WTC11 (cell line): ENCODE measurements at regions not wholly inside any gene's neighbourhood (a gene's known extent, or its start where the extent isn't known, plus 50 kb on each side); places are given as distances from the start of the nearest gene placed in this dataset.

Source experiments
- ATF3 ChIP-seq: sonication (generic); formaldehyde crosslinking; conservative IDR thresholded peaks from 2 replicates; pipeline ENCODE4 v1.8.1; 2022; ENCODE audit warnings: mild to moderate bottlenecking, missing genetic modification reagents
- CREB1 ChIP-seq: sonication (generic); formaldehyde crosslinking; IDR thresholded peaks from 2 replicates; pipeline ENCODE4 v1.8.0; 2023; ENCODE audit warnings: mild to moderate bottlenecking, missing genetic modification reagents
- CTCF ChIP-seq: fragments of 200-600 bp; IDR thresholded peaks from 2 replicates; pipeline ENCODE4 v1.8.0; 2022; ENCODE audit warnings: antibody characterized with exemption
- E2F1 ChIP-seq: sonication (generic); formaldehyde crosslinking; IDR thresholded peaks from 2 replicates; pipeline ENCODE4 v1.8.0; 2022; ENCODE audit warnings: mild to moderate bottlenecking, missing genetic modification reagents
- ESRRA ChIP-seq: sonication (generic); formaldehyde crosslinking; IDR thresholded peaks from 2 replicates; pipeline ENCODE4 v1.8.1; 2022; ENCODE audit warnings: mild to moderate bottlenecking, missing genetic modification reagents, borderline replicate concordance
- FOXP4 ChIP-seq: sonication (generic); formaldehyde crosslinking; IDR thresholded peaks from 2 replicates; pipeline ENCODE4 v1.8.0; 2022; ENCODE audit warnings: mild to moderate bottlenecking, missing genetic modification reagents
- MAX ChIP-seq: sonication (generic); formaldehyde crosslinking; IDR thresholded peaks from 2 replicates; pipeline ENCODE4 v1.8.0; 2022; ENCODE audit warnings: mild to moderate bottlenecking, missing genetic modification reagents
- TCF7 ChIP-seq: sonication (generic); formaldehyde crosslinking; IDR thresholded peaks from 2 replicates; pipeline ENCODE4 v1.8.0; 2022; ENCODE audit warnings: mild to moderate bottlenecking, low read depth, missing genetic modification reagents, moderate library complexity
- USF2 ChIP-seq: sonication (generic); formaldehyde crosslinking; IDR thresholded peaks from 2 replicates; pipeline ENCODE4 v1.8.1; 2023; ENCODE audit warnings: mild to moderate bottlenecking, missing genetic modification reagents, moderate library complexity
- ZBTB21 ChIP-seq: sonication (generic); formaldehyde crosslinking; IDR thresholded peaks from 2 replicates; pipeline ENCODE4 v1.8.1; 2023; ENCODE audit warnings: mild to moderate bottlenecking, missing genetic modification reagents, borderline replicate concordance
- ZNF396 ChIP-seq: fragments of 250-450 bp; sonication (Bioruptor Pico); IDR thresholded peaks from 2 replicates; pipeline ENCODE4 v1.8.0; 2021; ENCODE audit warnings: mild to moderate bottlenecking, moderate library complexity, borderline replicate concordance
- ZNF416 ChIP-seq: fragments of 250-450 bp; sonication (Bioruptor Pico); IDR thresholded peaks from 2 replicates; pipeline ENCODE4 v1.9.0; 2021; ENCODE audit warnings: mild to moderate bottlenecking, inconsistent platforms
- ZNF532 ChIP-seq: fragments of 250-450 bp; sonication (Bioruptor Pico); IDR thresholded peaks from 2 replicates; pipeline ENCODE4 v1.9.0; 2021; ENCODE audit warnings: mild to moderate bottlenecking, borderline replicate concordance

- TF ChIP-seq CTCF (no peak), ESRRA (CRISPR knock-in tag) (no peak), USF2 (CRISPR knock-in tag) (no peak), ATF3 (no peak), TCF7 (no peak), E2F1 (CRISPR knock-in tag) (no peak), ZNF532 (no peak), MAX (CRISPR knock-in tag) (no peak), ZNF416 (CRISPR knock-in tag) (no peak), ZNF396 (no peak), ZBTB21 (CRISPR knock-in tag) (no peak), CREB1 (CRISPR knock-in tag) (no peak), FOXP4 (CRISPR knock-in tag) (no peak)
Measured at GRCh38 chr18:56165601-56166355, 472.6 kb downstream of the TXNL1 start.
